Activated CD8-positive, alpha-beta memory T cell treated with anti-CD3 and anti-CD28 coated beads for 36 hours (primary cell): ENCODE measurements at regions not wholly inside any gene's neighbourhood (a gene's known extent, or its start where the extent isn't known, plus 50 kb on each side); places are given as distances from the start of the nearest gene placed in this dataset.

Experiments used
- CTCF ChIA-PET: fragments of 350-600 bp; sonication (Branson Sonifier 250); formaldehyde crosslinking; loops from one replicate; lab custom pipeline; 2021; ENCODE audit warnings: antibody characterized with exemption; lab: Charles Lee
- POLR2A ChIA-PET: fragments of 350-600 bp; sonication (Branson Sonifier 250); formaldehyde crosslinking; loops from one replicate; lab custom pipeline; 2021; ENCODE audit warnings: antibody characterized with exemption; lab: Charles Lee

GRCh38 chr16:17839272-17839671 lies 368.5 kb upstream of the XYLT1 start:
- ChIA-PET CTCF (no interaction called here), POLR2A (no interaction called here)

- CTCF ChIA-PET: no interaction called here
- POLR2A ChIA-PET: interaction anchor here (0.6 kb wide), 1 partner anchor 65 kb away, joined by 14 read pairs; no protein-coding TSS in a partner anchor
These were observed 366.3 kb upstream of the XYLT1 start for GRCh38 chr16:17836868-17837602.

GRCh38 chr16:17835118-17835876 lies 364.5 kb upstream of the XYLT1 start:
- ChIA-PET POLR2A (no interaction called here), CTCF (no interaction called here)

GRCh38 chr16:17832738-17833137 lies 362.0 kb upstream of the XYLT1 start:
- ChIA-PET CTCF (no interaction called here), POLR2A (no interaction called here)

GRCh38 chr16:17831330-17831729 lies 360.6 kb upstream of the XYLT1 start:
- POLR2A ChIA-PET: no interaction called here
- CTCF ChIA-PET: no interaction called here

- CTCF ChIA-PET: no interaction called here
- POLR2A ChIA-PET: no interaction called here
These were observed 359.9 kb upstream of the XYLT1 start for GRCh38 chr16:17830651-17831050.

- ChIA-PET POLR2A (no interaction called here), CTCF (no interaction called here)
These were observed 359.1 kb upstream of the XYLT1 start for GRCh38 chr16:17829811-17830210.

GRCh38 chr16:17828012-17828411 lies 357.3 kb upstream of the XYLT1 start:
- CTCF ChIA-PET: no interaction called here
- POLR2A ChIA-PET: no interaction called here

- ChIA-PET POLR2A (no interaction called here), CTCF (no interaction called here)
These were observed 356.6 kb upstream of the XYLT1 start for GRCh38 chr16:17827313-17827712.

- ChIA-PET CTCF (no interaction called here), POLR2A (no interaction called here)
These were observed 347.2 kb upstream of the XYLT1 start for GRCh38 chr16:17817943-17818342.

- ChIA-PET CTCF (no interaction called here), POLR2A (no interaction called here)
These were observed 346.5 kb upstream of the XYLT1 start for GRCh38 chr16:17817260-17817659.

- CTCF ChIA-PET: no interaction called here
These were observed 342.0 kb upstream of the XYLT1 start for GRCh38 chr16:17812771-17813170.

GRCh38 chr16:17804857-17805256 lies 334.1 kb upstream of the XYLT1 start:
- ChIA-PET CTCF (no interaction called here), POLR2A (no interaction called here)

More at GRCh38 chr16:17812771-17813170, 342.0 kb upstream of the XYLT1 start:
- POLR2A ChIA-PET: no interaction called here

- ChIA-PET POLR2A (no interaction called here), CTCF (no interaction called here)
These were observed 333.1 kb upstream of the XYLT1 start for GRCh38 chr16:17803625-17804410.

GRCh38 chr16:17802571-17802970 lies 331.8 kb upstream of the XYLT1 start:
- ChIA-PET CTCF (no interaction called here), POLR2A (no interaction called here)

GRCh38 chr16:17801068-17801467 lies 330.3 kb upstream of the XYLT1 start:
- CTCF ChIA-PET: no interaction called here
- POLR2A ChIA-PET: no interaction called here

GRCh38 chr16:17798716-17799115 lies 328.0 kb upstream of the XYLT1 start:
- CTCF ChIA-PET: no interaction called here
- POLR2A ChIA-PET: no interaction called here

- ChIA-PET CTCF (no interaction called here), POLR2A (no interaction called here)
These were observed 322.6 kb upstream of the XYLT1 start for GRCh38 chr16:17793354-17793753.

GRCh38 chr16:17784073-17784472 lies 313.3 kb upstream of the XYLT1 start:
- ChIA-PET CTCF (no interaction called here), POLR2A (no interaction called here)

GRCh38 chr16:17780181-17780580 lies 309.4 kb upstream of the XYLT1 start:
- ChIA-PET POLR2A (no interaction called here), CTCF (no interaction called here)
